MCF 10A (cell line): ENCODE measurements at regions not wholly inside any gene's neighbourhood (a gene's known extent, or its start where the extent isn't known, plus 50 kb on each side); places are given as distances from the start of the nearest gene placed in this dataset.

ENCODE experiments used
- BruUV-seq: library from RNA; stranded (reverse); fragments of 400-500 nt; replicated peaks from 2 replicates; lab custom pipeline; 2021; lab: Mats Ljungman, UMichigan
- CTCF ChIA-PET: fragments of 300-600 bp; sonication (Branson Sonifier 250); formaldehyde crosslinking; extraction: SDS; loops from one replicate; lab custom pipeline; 2021; ENCODE audit warnings: antibody characterized with exemption, inconsistent platforms; lab: Yijun Ruan, JAX
- POLR2A ChIA-PET: fragments of 300-600, 350-650 bp; sonication (Branson Sonifier 250); formaldehyde crosslinking; extraction: SDS; loops from one replicate; lab custom pipeline; 2020; ENCODE audit warnings: antibody characterized with exemption, inconsistent platforms; lab: Yijun Ruan, JAX
- DNase-seq: peaks from one replicate; pipeline ENCODE4 v3.0.0-alpha.2; 2018; ENCODE audit not compliant: unreplicated experiment
- H3K27ac Mint-ChIP-seq: one replicate; pipeline ENCODE4 v1.8.0; 2022; ENCODE audit warnings: mild to moderate bottlenecking, low read depth, mixed read lengths; ENCODE audit not compliant: unreplicated experiment
- H3K27me3 Mint-ChIP-seq: one replicate; pipeline ENCODE4 v1.8.0; 2022; ENCODE audit warnings: mixed read lengths; ENCODE audit not compliant: insufficient read depth, unreplicated experiment
- H3K36me3 Mint-ChIP-seq: one replicate; pipeline ENCODE4 v1.8.0; 2022; ENCODE audit warnings: mild to moderate bottlenecking, moderate library complexity, mixed read lengths; ENCODE audit not compliant: insufficient read depth, unreplicated experiment
- H3K4me1 Mint-ChIP-seq: one replicate; pipeline ENCODE4 v1.8.0; 2022; ENCODE audit warnings: mixed read lengths; ENCODE audit not compliant: insufficient read depth, unreplicated experiment
- H3K4me3 Mint-ChIP-seq: one replicate; pipeline ENCODE4 v1.8.0; 2022; ENCODE audit warnings: mild to moderate bottlenecking, moderate library complexity, mixed read lengths; ENCODE audit not compliant: unreplicated experiment
- H3K9me3 Mint-ChIP-seq: one replicate; pipeline ENCODE4 v1.8.0; 2022; ENCODE audit warnings: mixed read lengths; ENCODE audit not compliant: unreplicated experiment
- intact Hi-C: fragments of 100-400 bp; cut with micrococcal nuclease; formaldehyde crosslinking; loops from 2 replicates; pipeline ENCODE4 v1.14.1; 2022
- TF ChIP-seq, protein P1 (sequence below): fragments of 200-600 bp; IDR thresholded peaks from one replicate; pipeline ENCODE4 v1.8.0; 2022; ENCODE audit warnings: antibody characterized with exemption, mild to moderate bottlenecking; ENCODE audit not compliant: unreplicated experiment

DNA sequence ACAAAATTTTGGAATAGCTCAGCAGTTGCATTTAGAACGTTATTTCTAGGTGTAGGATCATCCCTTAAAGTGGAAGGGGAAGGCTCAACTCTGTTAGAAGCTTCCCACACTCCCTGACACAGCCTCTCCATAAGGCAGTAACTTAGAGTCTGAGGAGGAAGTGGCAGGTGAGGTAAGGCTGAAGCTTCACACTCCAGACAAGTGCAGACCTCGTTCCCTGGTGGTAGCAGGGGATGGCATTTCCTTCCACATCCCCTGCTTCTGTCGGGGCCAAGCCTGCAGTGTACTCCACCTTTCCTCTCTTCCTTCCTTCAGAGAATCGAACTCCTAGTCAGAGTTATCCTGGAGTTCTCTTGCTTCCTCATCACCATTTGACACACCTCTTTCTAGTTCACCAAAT lies 224.7 kb downstream of the CYRIA start:
- ChIA-PET POLR2A (no interaction called here), CTCF (interaction anchor here (0.6 kb wide), 1 partner anchor 23 kb away, joined by 3 read pairs; no protein-coding TSS in a partner anchor)
- no peak for DNase-seq
- Mint-ChIP-seq H3K36me3 (no peaks in the 10 kb centered on the region), H3K27me3 (no peaks in the 10 kb centered on the region), H3K27ac (no peak overlapping the region), H3K9me3 (peaks cover 7% of the 10 kb centered on the region), H3K4me1 (no peaks in the 10 kb centered on the region), H3K4me3 (no peak overlapping the region)
- TF ChIP-seq, protein P1, sequence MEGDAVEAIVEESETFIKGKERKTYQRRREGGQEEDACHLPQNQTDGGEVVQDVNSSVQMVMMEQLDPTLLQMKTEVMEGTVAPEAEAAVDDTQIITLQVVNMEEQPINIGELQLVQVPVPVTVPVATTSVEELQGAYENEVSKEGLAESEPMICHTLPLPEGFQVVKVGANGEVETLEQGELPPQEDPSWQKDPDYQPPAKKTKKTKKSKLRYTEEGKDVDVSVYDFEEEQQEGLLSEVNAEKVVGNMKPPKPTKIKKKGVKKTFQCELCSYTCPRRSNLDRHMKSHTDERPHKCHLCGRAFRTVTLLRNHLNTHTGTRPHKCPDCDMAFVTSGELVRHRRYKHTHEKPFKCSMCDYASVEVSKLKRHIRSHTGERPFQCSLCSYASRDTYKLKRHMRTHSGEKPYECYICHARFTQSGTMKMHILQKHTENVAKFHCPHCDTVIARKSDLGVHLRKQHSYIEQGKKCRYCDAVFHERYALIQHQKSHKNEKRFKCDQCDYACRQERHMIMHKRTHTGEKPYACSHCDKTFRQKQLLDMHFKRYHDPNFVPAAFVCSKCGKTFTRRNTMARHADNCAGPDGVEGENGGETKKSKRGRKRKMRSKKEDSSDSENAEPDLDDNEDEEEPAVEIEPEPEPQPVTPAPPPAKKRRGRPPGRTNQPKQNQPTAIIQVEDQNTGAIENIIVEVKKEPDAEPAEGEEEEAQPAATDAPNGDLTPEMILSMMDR, result no peak
- intact Hi-C loops, result no loop called here
- BruUV-seq, result no TSS peak

DNA sequence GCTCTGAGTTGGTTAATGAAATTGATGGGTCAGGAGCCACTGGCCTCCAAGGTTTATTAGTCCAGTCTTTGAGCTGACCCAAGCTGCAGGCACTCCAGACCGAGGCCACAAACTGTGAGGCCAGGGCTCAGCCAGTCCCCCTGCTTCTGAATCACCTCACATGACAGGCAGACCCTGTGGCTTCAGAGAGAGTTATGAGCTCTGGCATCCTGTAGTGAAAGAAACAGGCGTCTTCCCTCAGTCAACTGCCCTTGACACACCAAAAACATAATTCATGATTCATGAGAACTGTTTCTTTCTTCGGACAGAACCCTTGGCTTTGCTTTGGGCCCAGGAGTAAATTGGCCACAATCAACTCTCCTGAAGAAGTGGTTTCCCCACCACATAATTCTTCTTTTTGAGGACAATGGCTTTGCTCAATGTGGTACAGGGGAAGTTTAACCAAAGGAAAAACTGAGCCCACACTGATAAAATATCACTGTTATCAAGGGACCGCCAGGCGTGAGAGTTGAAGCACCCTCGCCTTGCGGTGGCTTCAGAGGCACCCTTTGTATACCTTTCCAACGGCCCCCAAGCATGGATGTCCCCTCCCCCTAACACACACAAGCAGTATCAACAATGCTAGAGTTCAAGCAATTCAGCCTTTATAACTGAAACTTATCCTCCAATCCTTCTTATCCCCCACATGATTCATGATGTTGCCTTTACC lies 226.9 kb downstream of the CYRIA start:
- DNase-seq, result no peak
- BruUV-seq, result no TSS peak
- intact Hi-C loops, result no loop called here
- H3K4me3 Mint-ChIP-seq, result no peak overlapping the region
- TF ChIP-seq, protein P1, result no peak
- no peaks in the 10 kb centered on the region for H3K27me3 Mint-ChIP-seq
- H3K27ac Mint-ChIP-seq, result no peak overlapping the region
- POLR2A ChIA-PET, result no interaction called here
- peaks cover 7% of the 10 kb centered on the region for H3K9me3 Mint-ChIP-seq
- no peaks in the 10 kb centered on the region for H3K36me3 Mint-ChIP-seq
- no peaks in the 10 kb centered on the region for H3K4me1 Mint-ChIP-seq
- CTCF ChIA-PET, result no interaction called here

DNA sequence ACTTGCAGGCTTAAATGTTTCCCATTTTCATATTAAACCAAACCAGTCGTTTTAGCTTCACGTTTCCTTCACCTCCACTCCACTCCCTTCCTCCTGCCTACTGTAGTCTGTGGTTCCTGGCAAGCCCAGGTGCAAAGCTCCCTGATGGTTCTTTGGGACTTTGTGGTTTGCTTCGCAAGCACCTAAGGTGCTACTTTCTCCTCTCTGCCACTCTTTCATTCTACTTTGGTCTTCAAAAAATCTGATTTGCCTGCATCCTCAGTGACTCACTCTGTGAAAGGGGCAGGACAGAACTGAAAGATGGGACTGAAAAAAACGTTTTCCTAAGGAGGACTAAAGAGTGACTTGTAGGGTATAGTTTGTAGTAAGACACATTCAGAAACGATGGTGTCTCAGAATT lies 228.4 kb downstream of the CYRIA start:
- TF ChIP-seq, protein P1, result no peak
- H3K27me3 Mint-ChIP-seq, result no peaks in the 10 kb centered on the region
- no peak for DNase-seq
- H3K36me3 Mint-ChIP-seq, result no peaks in the 10 kb centered on the region
- H3K27ac Mint-ChIP-seq, result no peak overlapping the region
- ChIA-PET CTCF (no interaction called here), POLR2A (no interaction called here)
- intact Hi-C loops, result no loop called here
- BruUV-seq, result no TSS peak
- H3K4me3 Mint-ChIP-seq, result no peak overlapping the region
- no peaks in the 10 kb centered on the region for H3K4me1 Mint-ChIP-seq
- H3K9me3 Mint-ChIP-seq, result peaks cover 7% of the 10 kb centered on the region

DNA sequence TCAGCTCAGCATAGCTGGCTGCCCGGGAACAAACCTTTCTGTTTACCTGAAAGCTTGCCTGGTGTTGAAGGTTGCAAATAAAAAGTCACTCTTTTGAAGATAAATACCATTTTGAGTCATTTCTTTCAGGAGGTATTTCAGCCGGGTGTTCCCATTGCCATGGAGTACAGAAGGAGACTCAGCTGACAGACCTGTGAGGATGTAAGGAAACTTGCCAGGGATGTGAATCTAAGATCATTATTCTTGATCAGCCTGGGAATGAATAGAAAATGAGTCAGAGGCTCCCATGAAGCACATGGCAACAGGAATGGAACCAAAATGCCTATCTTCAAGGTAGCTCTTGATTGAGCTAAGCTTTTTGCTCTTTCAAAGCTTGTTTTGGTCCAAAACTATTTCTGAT lies 231.2 kb downstream of the CYRIA start:
- BruUV-seq, result no TSS peak
- no peak for DNase-seq
- Mint-ChIP-seq H3K4me1 (no peaks in the 10 kb centered on the region), H3K4me3 (no peak overlapping the region), H3K27me3 (no peaks in the 10 kb centered on the region), H3K27ac (no peak overlapping the region), H3K36me3 (no peaks in the 10 kb centered on the region), H3K9me3 (peaks cover 7% of the 10 kb centered on the region)
- POLR2A ChIA-PET, result interaction anchor here (0.8 to 1.1 kb wide), 2 partner anchors 9 to 29 kb away, joined by 3 read pairs; no protein-coding TSS in a partner anchor
- intact Hi-C loops, result no loop called here
- CTCF ChIA-PET, result interaction anchor here (1.5 kb wide), 1 partner anchor 9 kb away, joined by 4 read pairs; no protein-coding TSS in a partner anchor
- TF ChIP-seq, protein P1, result no peak
